A549 (cell line): ENCODE measurements at regions not wholly inside any gene's neighbourhood (a gene's known extent, or its start where the extent isn't known, plus 50 kb on each side); places are given as distances from the start of the nearest gene placed in this dataset.

Source experiments
- ATAC-seq, 2 experiments: fragments of 200-7000 bp in 1 of 2; fragments of >200 bp in 1 of 2; cut with Nextera tagmentation in 1 of 2; cut with Tn5 transposase in 1 of 2; 3 replicates each; pipeline versions ENCODE4 v1.8.0 to v1.9.1; 2018 to 2020; ENCODE audit warnings: mild to moderate bottlenecking in 1 of 2, moderate library complexity in 1 of 2
- CTCF ChIA-PET: fragments of 300-600 bp; sonication (Branson Sonifier 250); formaldehyde crosslinking; extraction: SDS; loops from one replicate; lab custom pipeline; 2021; ENCODE audit warnings: antibody characterized with exemption, inconsistent platforms; lab: Yijun Ruan, JAX
- POLR2A ChIA-PET: fragments of 350-600 bp; formaldehyde crosslinking; extraction: SDS; loops from one replicate; lab custom pipeline; 2021; ENCODE audit warnings: antibody characterized with exemption, inconsistent platforms; lab: Yijun Ruan, JAX
- DNase-seq, 2 experiments: peaks; one replicate each; pipeline versions ENCODE4 v3.0.0 to v3.0.0-alpha.2; 2011 to 2016; ENCODE audit warnings: low read depth in 1 of 2, low spot score in 1 of 2
- FAIRE-seq: peaks from 2 replicates; lab custom pipeline; 2011; peaks lifted over from hg19 to GRCh38; lab: Jason Lieb, UNC
- H3K27ac ChIP-seq, 2 experiments: fragments of >200 bp; sonication (Bioruptor Twin); formaldehyde crosslinking; 3 replicates each; pipeline ENCODE4 v1.5.1; 2016 to 2017
- H3K4me1 ChIP-seq: fragments of >200 bp; sonication (Bioruptor Twin); formaldehyde crosslinking; 3 replicates; pipeline ENCODE4 v1.6.1; 2016
- H3K4me2 ChIP-seq: fragments of >200 bp; sonication (Bioruptor Twin); formaldehyde crosslinking; 3 replicates; pipeline ENCODE4 v1.6.1; 2016
- H3K4me3 ChIP-seq: fragments of >200 bp; sonication (Bioruptor Twin); formaldehyde crosslinking; 3 replicates; pipeline ENCODE4 v1.5.1; 2016
- H3K9me3 ChIP-seq: fragments of >200 bp; sonication (Bioruptor Twin); formaldehyde crosslinking; 3 replicates; pipeline ENCODE4 v1.6.1; 2016
- BCL3 ChIP-seq: fragments of >200 bp; sonication (Bioruptor Twin); formaldehyde crosslinking; IDR thresholded peaks from 3 replicates; pipeline ENCODE4 v1.6.1; 2016
- BHLHE40 ChIP-seq: IDR thresholded peaks from 2 replicates; pipeline ENCODE4 v1.6.1; 2012; ENCODE audit warnings: low read depth, low read length, inconsistent platforms
- CBX2 ChIP-seq: fragments of 200-600 bp; sonication (generic); IDR thresholded peaks from 2 replicates; pipeline ENCODE4 v1.6.1; 2016; ENCODE audit warnings: low read depth, mild to moderate bottlenecking, borderline replicate concordance
- CBX8 ChIP-seq: fragments of 200-600 bp; sonication (generic); IDR thresholded peaks from 2 replicates; pipeline ENCODE4 v1.6.1; 2016
- CEBPB ChIP-seq, 2 experiments: fragments of >200 bp in 1 of 2; sonication (Bioruptor Twin) in 1 of 2; formaldehyde crosslinking in 1 of 2; IDR thresholded peaks; 2 replicates each; pipeline ENCODE4 v1.6.1; 2012 to 2016
- CHD4 ChIP-seq: fragments of 200-600 bp; sonication (generic); IDR thresholded peaks from 2 replicates; pipeline ENCODE4 v1.6.1; 2016; ENCODE audit warnings: antibody characterized with exemption, mild to moderate bottlenecking, borderline replicate concordance
- CTCF ChIP-seq: fragments of >200 bp; sonication (Bioruptor Twin); formaldehyde crosslinking; IDR thresholded peaks from 3 replicates; pipeline ENCODE4 v1.5.1; 2016
- EHMT2 ChIP-seq: fragments of 200-600 bp; sonication (generic); IDR thresholded peaks from 2 replicates; pipeline ENCODE4 v1.6.1; 2016; ENCODE audit warnings: antibody characterized with exemption, low read depth, mild to moderate bottlenecking, moderate library complexity
- ELK1 ChIP-seq: fragments of 150-350 bp; IDR thresholded peaks from 2 replicates; pipeline ENCODE4 v1.6.1; 2014; ENCODE audit warnings: low read depth, mild to moderate bottlenecking, low read length
- FOSL2 ChIP-seq, 2 experiments: fragments of 450-650 bp in 1 of 2; fragments of >200 bp in 1 of 2; sonication (Bioruptor Twin) in 1 of 2; formaldehyde crosslinking; IDR thresholded peaks; 2 replicates each; pipeline versions ENCODE4 v1.5.0 to v1.6.1; 2016 to 2020; ENCODE audit warnings: mild to moderate bottlenecking in 1 of 2, moderate library complexity in 1 of 2
- FOXS1 ChIP-seq: fragments of 250-450 bp; sonication (Bioruptor Pico); IDR thresholded peaks from 2 replicates; pipeline ENCODE4 v1.5.0; 2020; ENCODE audit warnings: mild to moderate bottlenecking, moderate library complexity
- HDAC2 ChIP-seq: fragments of 200-600 bp; sonication (generic); IDR thresholded peaks from 2 replicates; pipeline ENCODE4 v1.6.1; 2016
- HES2 ChIP-seq: fragments of >200 bp; sonication (Bioruptor Twin); formaldehyde crosslinking; IDR thresholded peaks from 2 replicates; pipeline ENCODE4 v1.6.1; 2016
- HEYL ChIP-seq: fragments of 250-450 bp; sonication (Bioruptor Pico); IDR thresholded peaks from 2 replicates; pipeline ENCODE4 v1.8.0; 2021; ENCODE audit warnings: mild to moderate bottlenecking, moderate library complexity
- HOXB13 ChIP-seq: fragments of 250-450 bp; sonication (Bioruptor Pico); IDR thresholded peaks from 2 replicates; pipeline ENCODE4 v1.5.0; 2020; ENCODE audit warnings: low read depth, mild to moderate bottlenecking, moderate library complexity
- HOXB5 ChIP-seq: fragments of 250-450 bp; sonication (Bioruptor Pico); IDR thresholded peaks from 2 replicates; pipeline ENCODE4 v1.5.0; 2020; ENCODE audit warnings: mild to moderate bottlenecking, moderate library complexity
- MAFK ChIP-seq: fragments of 450-650 bp; IDR thresholded peaks from 2 replicates; pipeline ENCODE4 v1.6.1; 2014; ENCODE audit not compliant: partially characterized antibody
- NR3C1 ChIP-seq: fragments of >200 bp; sonication (Bioruptor Twin); formaldehyde crosslinking; IDR thresholded peaks from 3 replicates; pipeline ENCODE4 v1.6.1; 2017
- PBX3 ChIP-seq: IDR thresholded peaks from 2 replicates; pipeline ENCODE4 v1.6.1; 2012
- PHF8 ChIP-seq: fragments of 200-600 bp; sonication (generic); IDR thresholded peaks from 2 replicates; pipeline ENCODE4 v1.6.1; 2016; ENCODE audit warnings: low read depth, mild to moderate bottlenecking, antibody characterized with exemption, moderate library complexity, borderline replicate concordance
- POLR2A ChIP-seq: IDR thresholded peaks from 2 replicates; pipeline ENCODE4 v1.6.1; 2012; ENCODE audit warnings: mild to moderate bottlenecking, low read length
- POLR2AphosphoS2 ChIP-seq: conservative IDR thresholded peaks from 2 replicates; pipeline ENCODE4 v1.6.1; 2012; ENCODE audit warnings: low read length, improper control_type of control experiment, inconsistent platforms
- RCOR1 ChIP-seq: fragments of 150-350 bp; IDR thresholded peaks from 2 replicates; pipeline ENCODE4 v1.6.1; 2014; ENCODE audit warnings: antibody characterized with exemption, low read length, low read depth
- SMC3 ChIP-seq: fragments of >200 bp; sonication (Bioruptor Twin); formaldehyde crosslinking; IDR thresholded peaks from 3 replicates; pipeline ENCODE4 v1.6.1; 2018; ENCODE audit warnings: inconsistent platforms
- SREBF2 ChIP-seq: fragments of 450-650 bp; IDR thresholded peaks from 2 replicates; pipeline ENCODE4 v1.6.1; 2014; ENCODE audit warnings: mild to moderate bottlenecking, moderate library complexity
- USF2 ChIP-seq: fragments of 450-650 bp; IDR thresholded peaks from 2 replicates; pipeline ENCODE4 v1.6.1; 2014; ENCODE audit warnings: antibody characterized with exemption
- ZC3H11A ChIP-seq: fragments of 450-650 bp; IDR thresholded peaks from 2 replicates; pipeline ENCODE4 v1.6.1; 2014; ENCODE audit warnings: antibody characterized with exemption, mild to moderate bottlenecking
- WGBS: methylation state at CpG from one replicate; pipeline ENCODE4 v1.1.6; 2017; ENCODE audit errors: missing lambda C conversion rate; 5-methylcytosine and 5-hydroxymethylcytosine counted together

GRCh38 chr4:103902730-103903129 is 182.9 kb upstream of the TACR3 start:
- H3K4me1 ChIP-seq: no peaks in the 10 kb centered on the region
- no peak overlapping the region for H3K4me3 ChIP-seq
- FAIRE-seq (no peak), DNase-seq (no peak), ATAC-seq (no peak)
- H3K4me2 ChIP-seq: no peak overlapping the region
- POLR2A ChIA-PET: no interaction called here
- H3K9me3 ChIP-seq: no peaks in the 10 kb centered on the region
- H3K27ac ChIP-seq: no peak overlapping the region
- TF ChIP-seq SMC3 (no peak), HEYL (CRISPR knock-in tag) (no peak), CEBPB (IDR thresholded peaks at IDR 0.05) (no peak), MAFK (no peak), POLR2AphosphoS2 (no peak), CBX2 (no peak), PBX3 (no peak), FOSL2 (IDR thresholded peaks at IDR 0.05) (no peak), FOSL2 (CRISPR knock-in tag; IDR thresholded peaks at IDR 0.05) (no peak), ELK1 (no peak)
- CTCF ChIA-PET: interaction anchor here (0.6 kb wide), 1 partner anchor 685 kb away, joined by 3 read pairs; no protein-coding TSS in a partner anchor
- 26% methylated on average over 2 of the region's 2 CpGs for WGBS

GRCh38 chr4:103895876-103896465 is 176.2 kb upstream of the TACR3 start:
- Histone ChIP-seq H3K9me3 (no peaks in the 10 kb centered on the region), H3K4me3 (no peak overlapping the region), H3K4me1 (no peaks in the 10 kb centered on the region), H3K27ac (no peak overlapping the region), H3K4me2 (no peak overlapping the region)
- TF ChIP-seq EHMT2: no peak
- TF ChIP-seq BHLHE40: no peak
- FAIRE-seq (no peak), ATAC-seq (no peak), DNase-seq (no peak)
- ChIA-PET CTCF (no interaction called here), POLR2A (no interaction called here)

GRCh38 chr4:103892586-103892985 is 172.8 kb upstream of the TACR3 start:
- WGBS: 57% methylated on average over 3 of the region's 3 CpGs
- Histone ChIP-seq H3K27ac (no peak overlapping the region), H3K4me3 (no peak overlapping the region), H3K4me1 (no peaks in the 10 kb centered on the region), H3K9me3 (no peaks in the 10 kb centered on the region), H3K4me2 (no peak overlapping the region)
- ATAC-seq (no peak), DNase-seq (no peak), FAIRE-seq (no peak)
- TF ChIP-seq HOXB13 (CRISPR knock-in tag) (no peak), BCL3 (no peak), CBX8 (no peak), USF2 (no peak), NR3C1 (no peak), EHMT2 (no peak), CHD4 (no peak), ELK1 (no peak), RCOR1 (no peak), HDAC2 (no peak), SMC3 (no peak), POLR2A (no peak), PHF8 (no peak), HES2 (no peak), SREBF2 (no peak), ZC3H11A (no peak), HEYL (CRISPR knock-in tag) (no peak), HOXB5 (no peak), CTCF (no peak), FOXS1 (CRISPR knock-in tag) (no peak)
- ChIA-PET CTCF (no interaction called here), POLR2A (no interaction called here)
